NCI-H2196 (cell line): ENCODE measurements at regions not wholly inside any gene's neighbourhood (a gene's known extent, or its start where the extent isn't known, plus 50 kb on each side); places are given as distances from the start of the nearest gene placed in this dataset.

Source experiments
- DNase-seq: peaks from one replicate; lab custom pipeline; 2025; ENCODE audit not compliant: unreplicated experiment; lab: John Stamatoyannopoulos, UW

GRCh38 chr6:105619971-105620741 lies 217.3 kb upstream of the PREP start:
- no peak for DNase-seq

- no peak for DNase-seq
Observed at GRCh38 chr6:105618247-105618646, 215.4 kb upstream of the PREP start.

- no peak for DNase-seq
Observed at GRCh38 chr6:105616521-105616920, 213.6 kb upstream of the PREP start.

- DNase-seq, result no peak
Observed at GRCh38 chr6:105611606-105612005, 208.7 kb upstream of the PREP start.

- DNase-seq, result no peak
Observed at GRCh38 chr6:105609375-105609991, 206.6 kb upstream of the PREP start.

GRCh38 chr6:105608711-105609374 lies 206.0 kb upstream of the PREP start:
- DNase-seq, result no peak

- no peak for DNase-seq
Observed at GRCh38 chr6:105607636-105608621, 205.0 kb upstream of the PREP start.

- no peak for DNase-seq
Observed at GRCh38 chr6:105606831-105607463, 204.1 kb upstream of the PREP start.

- no peak for DNase-seq
Observed at GRCh38 chr6:105604587-105604884, 201.7 kb upstream of the PREP start.

- DNase-seq, result no peak
Observed at GRCh38 chr6:105603788-105604586, 201.1 kb upstream of the PREP start.

GRCh38 chr6:105601541-105602236 lies 198.8 kb upstream of the PREP start:
- DNase-seq, result no peak

GRCh38 chr6:105600336-105601260 lies 197.7 kb upstream of the PREP start:
- no peak for DNase-seq

GRCh38 chr6:105598264-105598663 lies 195.4 kb upstream of the PREP start:
- DNase-seq, result no peak

- DNase-seq, result no peak
Observed at GRCh38 chr6:105596284-105596755, 193.4 kb upstream of the PREP start.

- no peak for DNase-seq
Observed at GRCh38 chr6:105595829-105596228, 192.9 kb upstream of the PREP start.

GRCh38 chr6:105594821-105595220 lies 191.9 kb upstream of the PREP start:
- DNase-seq, result no peak

- no peak for DNase-seq
Observed at GRCh38 chr6:105593805-105594671, 191.2 kb upstream of the PREP start.
